NCI-H1694 (cell line): ENCODE measurements at regions not wholly inside any gene's neighbourhood (a gene's known extent, or its start where the extent isn't known, plus 50 kb on each side); places are given as distances from the start of the nearest gene placed in this dataset.

Source experiments
- DNase-seq: peaks from one replicate; lab custom pipeline; 2025; lab: John Stamatoyannopoulos, UW

DNA sequence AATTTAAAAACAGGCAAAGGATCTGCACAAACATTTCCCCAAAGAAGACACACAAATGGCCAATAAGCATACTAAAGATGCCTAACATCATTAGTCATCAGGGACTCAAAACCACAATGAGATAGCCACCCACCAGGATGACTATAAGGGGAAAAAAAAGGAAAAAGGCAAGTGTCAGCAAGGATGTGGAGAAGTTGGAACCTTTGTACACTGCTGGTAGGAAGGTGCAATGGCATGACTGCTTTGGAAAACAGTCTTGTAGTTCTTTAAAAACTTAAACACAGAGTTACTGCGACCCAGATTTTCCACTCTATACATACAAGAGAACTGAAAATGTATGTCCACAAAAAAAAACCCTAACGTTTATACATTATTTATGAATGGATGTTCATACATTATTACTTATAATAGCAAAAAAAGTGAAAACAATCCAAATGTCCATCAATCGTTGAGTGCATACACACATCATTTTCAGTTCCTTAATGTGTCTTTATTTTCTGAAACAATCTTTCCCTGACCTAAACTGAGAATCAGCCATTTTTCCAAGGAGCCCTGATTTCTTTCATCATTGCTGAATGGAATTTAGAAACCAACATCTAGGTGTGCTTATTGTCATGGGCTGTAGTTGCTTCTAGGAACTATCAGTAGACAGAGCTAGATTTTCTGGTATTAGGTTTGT, 64.7 kb upstream of the TLK1 start:
- DNase-seq: no peak

DNA sequence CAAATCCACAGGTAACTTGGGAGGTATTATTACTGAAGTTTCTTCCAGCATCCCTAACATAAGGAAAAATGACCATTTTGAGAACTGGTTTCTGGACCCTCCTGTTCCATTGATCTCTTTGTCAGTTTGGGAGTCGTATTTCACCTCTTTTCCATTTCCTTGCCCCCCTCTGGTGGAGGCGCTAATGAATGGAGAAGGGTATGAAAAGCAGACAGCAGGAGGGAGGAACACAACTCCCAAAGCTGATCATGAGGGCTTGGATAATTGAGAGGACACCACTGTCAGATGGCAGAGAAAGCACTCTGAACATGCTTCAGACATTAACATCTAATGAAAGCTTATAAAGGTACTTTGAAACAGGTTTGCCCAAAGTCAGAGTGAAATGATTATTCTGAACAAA, 56.6 kb upstream of the TLK1 start:
- DNase-seq: no peak

DNA sequence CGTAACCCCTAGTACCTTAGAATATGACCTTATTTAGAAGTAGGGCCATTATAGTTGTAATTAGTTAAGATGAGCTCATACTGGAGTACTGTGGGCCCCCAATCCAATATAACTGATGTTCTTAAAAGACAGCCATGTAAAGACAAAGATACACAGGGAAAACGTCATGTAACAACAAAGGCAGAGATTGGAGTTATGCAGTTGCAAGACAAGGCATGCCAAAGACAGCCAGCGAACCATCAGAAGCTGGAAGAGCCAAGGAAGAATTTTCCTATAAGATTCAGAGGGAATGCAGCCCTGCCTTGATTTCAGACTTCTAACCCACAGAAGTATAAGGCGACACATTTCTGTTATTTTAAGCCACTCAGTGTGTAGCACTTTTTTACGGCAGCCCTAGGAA, 55.9 kb upstream of the TLK1 start:
- DNase-seq: no peak

DNA sequence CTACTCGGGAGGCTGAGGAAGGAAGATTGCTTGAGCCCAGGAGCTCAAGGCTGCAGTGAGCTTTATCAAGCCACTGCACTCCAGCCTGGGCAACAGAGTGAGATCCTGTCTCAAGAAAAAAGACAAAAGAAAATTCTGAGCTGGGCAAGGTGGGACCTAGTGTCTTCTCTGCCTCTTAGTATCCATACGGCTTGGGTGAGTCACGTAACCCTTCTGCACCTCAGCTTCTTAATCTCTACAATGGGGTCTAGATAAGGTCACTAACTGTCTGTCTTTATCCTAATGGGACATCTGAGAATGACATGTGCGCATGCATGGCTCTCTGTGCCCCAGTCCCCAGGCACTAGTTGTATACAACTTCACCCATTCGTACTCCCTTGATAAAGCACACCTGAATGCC, 53.4 kb upstream of the TLK1 start:
- no peak for DNase-seq

DNA sequence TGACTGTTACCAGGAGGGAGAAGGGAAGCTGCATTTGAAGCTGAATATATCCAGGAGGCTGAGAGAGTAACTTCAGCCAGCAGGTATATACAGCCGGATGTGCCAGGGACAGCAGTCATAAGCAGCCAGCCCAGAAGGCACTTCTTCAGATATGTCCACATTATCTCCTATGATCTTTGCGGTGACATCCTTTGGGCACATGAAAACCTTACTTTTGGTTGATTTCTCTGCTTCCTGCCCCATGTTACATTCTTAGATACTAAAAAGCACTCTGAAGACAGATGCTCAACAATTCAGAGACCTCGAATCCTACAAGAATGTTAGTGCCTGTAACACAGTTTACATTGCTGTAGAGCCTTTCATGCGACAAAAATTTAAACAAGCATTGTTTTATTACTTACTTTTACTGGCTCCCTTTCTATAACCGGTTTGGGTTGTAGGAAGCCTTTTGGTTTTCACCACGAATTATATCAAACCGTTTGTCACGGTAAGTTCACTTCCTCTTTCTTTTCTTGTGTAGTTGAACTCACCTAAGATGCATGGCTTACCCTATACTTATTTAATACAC, 50.3 kb upstream of the TLK1 start:
- DNase-seq: no peak
